ENCODE measurements at regions not wholly inside any gene's neighbourhood (a gene's known extent, or its start where the extent isn't known, plus 50 kb on each side); places are given as distances from the start of the nearest gene placed in this dataset.

DNA sequence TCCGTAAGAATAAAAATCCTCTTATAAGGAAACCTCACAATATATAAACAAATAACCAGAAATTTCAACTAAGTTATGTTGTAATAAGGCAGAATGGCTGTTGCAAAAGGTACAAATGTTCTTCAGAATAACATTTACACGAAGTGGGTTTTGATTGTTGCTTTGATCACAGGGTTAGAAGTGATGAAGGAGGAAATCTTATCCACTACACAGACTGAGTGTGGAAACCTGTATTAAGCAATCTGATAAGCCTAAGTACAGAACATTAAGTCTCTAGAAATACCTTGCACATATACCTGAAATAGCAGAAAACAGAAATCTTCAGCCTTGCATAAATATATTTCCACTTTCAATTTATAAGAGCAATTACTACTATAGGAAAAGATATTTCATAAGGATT is 251.9 kb downstream of the ETV1 start:
- TF ChIP-seq, protein P1, sequence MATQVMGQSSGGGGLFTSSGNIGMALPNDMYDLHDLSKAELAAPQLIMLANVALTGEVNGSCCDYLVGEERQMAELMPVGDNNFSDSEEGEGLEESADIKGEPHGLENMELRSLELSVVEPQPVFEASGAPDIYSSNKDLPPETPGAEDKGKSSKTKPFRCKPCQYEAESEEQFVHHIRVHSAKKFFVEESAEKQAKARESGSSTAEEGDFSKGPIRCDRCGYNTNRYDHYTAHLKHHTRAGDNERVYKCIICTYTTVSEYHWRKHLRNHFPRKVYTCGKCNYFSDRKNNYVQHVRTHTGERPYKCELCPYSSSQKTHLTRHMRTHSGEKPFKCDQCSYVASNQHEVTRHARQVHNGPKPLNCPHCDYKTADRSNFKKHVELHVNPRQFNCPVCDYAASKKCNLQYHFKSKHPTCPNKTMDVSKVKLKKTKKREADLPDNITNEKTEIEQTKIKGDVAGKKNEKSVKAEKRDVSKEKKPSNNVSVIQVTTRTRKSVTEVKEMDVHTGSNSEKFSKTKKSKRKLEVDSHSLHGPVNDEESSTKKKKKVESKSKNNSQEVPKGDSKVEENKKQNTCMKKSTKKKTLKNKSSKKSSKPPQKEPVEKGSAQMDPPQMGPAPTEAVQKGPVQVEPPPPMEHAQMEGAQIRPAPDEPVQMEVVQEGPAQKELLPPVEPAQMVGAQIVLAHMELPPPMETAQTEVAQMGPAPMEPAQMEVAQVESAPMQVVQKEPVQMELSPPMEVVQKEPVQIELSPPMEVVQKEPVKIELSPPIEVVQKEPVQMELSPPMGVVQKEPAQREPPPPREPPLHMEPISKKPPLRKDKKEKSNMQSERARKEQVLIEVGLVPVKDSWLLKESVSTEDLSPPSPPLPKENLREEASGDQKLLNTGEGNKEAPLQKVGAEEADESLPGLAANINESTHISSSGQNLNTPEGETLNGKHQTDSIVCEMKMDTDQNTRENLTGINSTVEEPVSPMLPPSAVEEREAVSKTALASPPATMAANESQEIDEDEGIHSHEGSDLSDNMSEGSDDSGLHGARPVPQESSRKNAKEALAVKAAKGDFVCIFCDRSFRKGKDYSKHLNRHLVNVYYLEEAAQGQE (IDR thresholded peaks at IDR 0.05; ENCODE audit: insufficient read depth in 1 of 2, low read depth in 2 of 2, low read length in 2 of 2): no peak
- TF ChIP-seq TAF1 (IDR thresholded peaks at IDR 0.05; ENCODE audit: borderline replicate concordance, insufficient read depth, low read length) (no peak), POLR2AphosphoS5 (IDR thresholded peaks at IDR 0.05; ENCODE audit: low read depth, low read length) (no peak), SIN3A (IDR thresholded peaks at IDR 0.05; ENCODE audit: borderline replicate concordance, insufficient read depth, low read length) (no peak), FOXP2 (optimal IDR thresholded peaks at IDR 0.05; ENCODE audit: borderline replicate concordance, extremely low read depth, extremely low read length, insufficient read depth) (no peak)
